ENCODE measurements at regions not wholly inside any gene's neighbourhood (a gene's known extent, or its start where the extent isn't known, plus 50 kb on each side); places are given as distances from the start of the nearest gene placed in this dataset.

DNA sequence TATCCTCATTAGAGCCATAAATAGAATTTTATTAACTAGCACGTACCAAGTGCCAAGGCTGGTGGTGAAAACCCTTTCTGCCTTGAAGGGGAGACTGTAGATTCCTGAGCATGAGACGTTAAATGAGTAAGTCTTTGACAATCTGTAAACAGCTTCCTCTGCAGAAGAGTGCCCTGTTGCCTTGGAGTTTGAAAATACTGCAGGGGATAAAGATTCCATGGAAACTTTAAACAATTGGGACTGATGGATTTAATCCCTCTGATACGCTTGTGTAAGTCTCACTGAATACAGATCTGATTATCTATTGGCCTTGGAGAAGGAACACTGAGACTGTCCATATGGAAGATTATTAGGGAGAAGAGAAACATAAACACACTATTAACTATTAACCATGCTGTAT is 1053.4 kb upstream of the RBFOX1 start:
- H3K9me2 ChIP-seq (ENCODE audit: insufficient read depth, low read length), result no peaks in the 10 kb centered on the region
- no peaks in the 10 kb centered on the region for H3K79me2 ChIP-seq (ENCODE audit: insufficient read depth, low read depth, low read length)
- CTCF ChIA-PET (ENCODE audit: unreplicated experiment), result no interaction called here
- H3K4me3 ChIP-seq (ENCODE audit: low read depth, low read length, poor library complexity, severe bottlenecking), result no peak overlapping the region
- no peak overlapping the region for H3K4me2 ChIP-seq (ENCODE audit: low read length)
- H3K36me3 ChIP-seq (ENCODE audit: insufficient read depth, low read length), result no peaks in the 10 kb centered on the region
- no peak overlapping the region for H3K27ac ChIP-seq (ENCODE audit: low read depth, low read length, poor library complexity, severe bottlenecking)
- no peaks in the 10 kb centered on the region for H3K4me1 ChIP-seq (ENCODE audit: insufficient read depth, low read length, poor library complexity, severe bottlenecking)
- POLR2A ChIA-PET, result no interaction called here
- no peaks in the 10 kb centered on the region for H4K20me1 ChIP-seq (ENCODE audit: insufficient read depth, low read length)
- no peaks in the 10 kb centered on the region for H3K9me3 ChIP-seq (ENCODE audit: low read length)
- intact Hi-C loops (cut with micrococcal nuclease; ENCODE audit: unreplicated experiment), result no loop called here
- DNase-seq (ENCODE audit: low spot score), result no peak
- no peak overlapping the region for H2AFZ ChIP-seq (ENCODE audit: low read length)
- no TSS peak for BruUV-seq (replicated peaks)
- TF ChIP-seq EZH2phosphoT487 (IDR thresholded peaks at IDR 0.05; ENCODE audit: borderline replicate concordance, low read depth, low read length) (no peak), CTCF (conservative IDR thresholded peaks at IDR 0.05; ENCODE audit: low read length) (no peak)

DNA sequence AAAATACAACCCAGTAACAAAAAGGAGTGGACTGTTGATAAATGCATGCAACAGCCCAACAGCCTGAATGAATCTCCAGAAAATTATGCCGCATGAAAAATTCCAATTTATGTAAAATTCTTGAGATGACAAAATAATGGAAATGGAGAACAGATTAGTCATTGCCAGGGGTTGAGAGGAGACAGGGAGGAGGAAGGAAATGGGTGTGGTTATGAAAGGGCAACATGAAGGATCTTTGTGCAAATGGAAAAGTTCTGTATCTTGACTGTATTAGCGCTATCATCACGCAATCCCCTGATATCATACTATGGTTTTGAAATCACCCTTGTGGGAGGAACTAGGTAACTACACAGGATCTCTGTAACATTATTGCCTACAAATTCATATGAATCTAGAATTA is 1058.3 kb upstream of the RBFOX1 start:
- H3K27ac ChIP-seq (ENCODE audit: low read depth, low read length, poor library complexity, severe bottlenecking), result no peak overlapping the region
- no peak overlapping the region for H3K4me3 ChIP-seq (ENCODE audit: low read depth, low read length, poor library complexity, severe bottlenecking)
- BruUV-seq (replicated peaks), result no TSS peak
- H3K4me1 ChIP-seq (ENCODE audit: insufficient read depth, low read length, poor library complexity, severe bottlenecking), result no peaks in the 10 kb centered on the region
- H3K9me3 ChIP-seq (ENCODE audit: low read length), result no peaks in the 10 kb centered on the region
- no peaks in the 10 kb centered on the region for H4K20me1 ChIP-seq (ENCODE audit: insufficient read depth, low read length)
- DNase-seq (ENCODE audit: low spot score), result no peak
- ChIA-PET POLR2A (no interaction called here), CTCF (ENCODE audit: unreplicated experiment) (no interaction called here)
- H2AFZ ChIP-seq (ENCODE audit: low read length), result no peak overlapping the region
- no peaks in the 10 kb centered on the region for H3K36me3 ChIP-seq (ENCODE audit: insufficient read depth, low read length)
- intact Hi-C loops (cut with micrococcal nuclease; ENCODE audit: unreplicated experiment), result no loop called here
- H3K9me2 ChIP-seq (ENCODE audit: insufficient read depth, low read length), result no peaks in the 10 kb centered on the region
- TF ChIP-seq CTCF (conservative IDR thresholded peaks at IDR 0.05; ENCODE audit: low read length) (no peak), EZH2phosphoT487 (IDR thresholded peaks at IDR 0.05; ENCODE audit: borderline replicate concordance, low read depth, low read length) (no peak)
- no peaks in the 10 kb centered on the region for H3K79me2 ChIP-seq (ENCODE audit: insufficient read depth, low read depth, low read length)
- H3K4me2 ChIP-seq (ENCODE audit: low read length), result no peak overlapping the region

- POLR2A ChIA-PET, result no interaction called here
- intact Hi-C loops (cut with micrococcal nuclease; ENCODE audit: unreplicated experiment), result no loop called here
- DNase-seq (ENCODE audit: low spot score), result no peak
- Histone ChIP-seq H3K9me3 (ENCODE audit: low read length) (no peaks in the 10 kb centered on the region), H3K36me3 (ENCODE audit: insufficient read depth, low read length) (no peaks in the 10 kb centered on the region), H3K27ac (ENCODE audit: low read depth, low read length, poor library complexity, severe bottlenecking) (no peak overlapping the region), H4K20me1 (ENCODE audit: insufficient read depth, low read length) (no peaks in the 10 kb centered on the region), H3K4me3 (ENCODE audit: low read depth, low read length, poor library complexity, severe bottlenecking) (no peak overlapping the region), H3K9me2 (ENCODE audit: insufficient read depth, low read length) (no peaks in the 10 kb centered on the region), H3K79me2 (ENCODE audit: insufficient read depth, low read depth, low read length) (no peaks in the 10 kb centered on the region), H3K4me1 (ENCODE audit: insufficient read depth, low read length, poor library complexity, severe bottlenecking) (no peaks in the 10 kb centered on the region), H2AFZ (ENCODE audit: low read length) (no peak overlapping the region), H3K4me2 (ENCODE audit: low read length) (no peak overlapping the region)
- TF ChIP-seq CTCF (conservative IDR thresholded peaks at IDR 0.05; ENCODE audit: low read length), result no peak
- no peak for TF ChIP-seq EZH2phosphoT487 (IDR thresholded peaks at IDR 0.05; ENCODE audit: borderline replicate concordance, low read depth, low read length)
- no TSS peak for BruUV-seq (replicated peaks)
- CTCF ChIA-PET (ENCODE audit: unreplicated experiment), result no interaction called here
Observed at GRCh38 chr16:6267682-6268081, 1065.0 kb upstream of the RBFOX1 start.
